ENCODE measurements at regions not wholly inside any gene's neighbourhood (a gene's known extent, or its start where the extent isn't known, plus 50 kb on each side); places are given as distances from the start of the nearest gene placed in this dataset.

DNA sequence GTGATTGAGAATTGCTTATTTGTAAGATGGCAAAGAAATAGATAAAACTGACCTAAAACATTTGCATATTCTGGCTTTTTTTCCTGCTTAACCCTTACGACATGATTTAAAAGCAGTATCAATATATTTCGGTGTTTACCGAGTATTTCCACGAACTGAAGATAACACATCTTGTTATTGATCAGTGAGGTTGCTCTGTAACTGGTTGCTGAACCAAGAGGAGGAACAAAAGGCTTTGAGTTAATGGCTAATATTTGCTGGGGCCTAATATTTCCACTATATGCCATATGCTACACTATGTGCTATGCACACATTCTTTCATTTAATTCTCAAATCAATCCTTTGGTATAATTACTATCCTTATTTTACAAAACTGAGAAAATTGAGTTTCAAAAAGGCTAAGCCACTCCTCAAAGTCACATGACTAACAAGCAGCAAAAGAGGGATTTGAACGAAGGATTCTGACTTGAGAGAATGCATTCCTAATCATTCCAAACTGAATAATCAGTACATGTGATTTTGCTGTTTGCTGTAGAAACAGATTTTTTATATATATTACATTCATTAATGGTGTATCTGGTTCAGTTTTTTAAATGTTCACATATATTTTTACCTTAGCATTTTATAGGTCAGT, 346.0 kb downstream of the USP25 start:
- ATAC-seq: no peak
- no peak for DNase-seq
- intact Hi-C loops (cut with DNase I; ENCODE audit: low total_unique reads) (no loop called here), in situ Hi-C loops (cut with MboI; ENCODE audit: low sequenced_read_pairs in 4 of 4) (loop anchor here in 3 of 4 donors (5.0 to 25.0 kb wide), 3 partner anchors 257 to 512 kb away; no protein-coding TSS in a partner anchor)
- H3K27me3 ChIP-seq: no peaks in the 10 kb centered on the region
- no peaks in the 10 kb centered on the region for H3K9me3 ChIP-seq
- no peak overlapping the region for H3K4me3 ChIP-seq
- H3K4me1 ChIP-seq: peaks cover 0 to under 1% of the 10 kb centered on the region in 2 donors
- TF ChIP-seq POLR2A (IDR thresholded peaks at IDR 0.05): no peak
- TF ChIP-seq, protein P1, sequence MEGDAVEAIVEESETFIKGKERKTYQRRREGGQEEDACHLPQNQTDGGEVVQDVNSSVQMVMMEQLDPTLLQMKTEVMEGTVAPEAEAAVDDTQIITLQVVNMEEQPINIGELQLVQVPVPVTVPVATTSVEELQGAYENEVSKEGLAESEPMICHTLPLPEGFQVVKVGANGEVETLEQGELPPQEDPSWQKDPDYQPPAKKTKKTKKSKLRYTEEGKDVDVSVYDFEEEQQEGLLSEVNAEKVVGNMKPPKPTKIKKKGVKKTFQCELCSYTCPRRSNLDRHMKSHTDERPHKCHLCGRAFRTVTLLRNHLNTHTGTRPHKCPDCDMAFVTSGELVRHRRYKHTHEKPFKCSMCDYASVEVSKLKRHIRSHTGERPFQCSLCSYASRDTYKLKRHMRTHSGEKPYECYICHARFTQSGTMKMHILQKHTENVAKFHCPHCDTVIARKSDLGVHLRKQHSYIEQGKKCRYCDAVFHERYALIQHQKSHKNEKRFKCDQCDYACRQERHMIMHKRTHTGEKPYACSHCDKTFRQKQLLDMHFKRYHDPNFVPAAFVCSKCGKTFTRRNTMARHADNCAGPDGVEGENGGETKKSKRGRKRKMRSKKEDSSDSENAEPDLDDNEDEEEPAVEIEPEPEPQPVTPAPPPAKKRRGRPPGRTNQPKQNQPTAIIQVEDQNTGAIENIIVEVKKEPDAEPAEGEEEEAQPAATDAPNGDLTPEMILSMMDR (IDR thresholded peaks at IDR 0.05 in 4 of 5, conservative IDR thresholded peaks at IDR 0.05 in 1 of 5): no peak
- no peak overlapping the region for H3K27ac ChIP-seq
- no peaks in the 10 kb centered on the region for H3K36me3 ChIP-seq

DNA sequence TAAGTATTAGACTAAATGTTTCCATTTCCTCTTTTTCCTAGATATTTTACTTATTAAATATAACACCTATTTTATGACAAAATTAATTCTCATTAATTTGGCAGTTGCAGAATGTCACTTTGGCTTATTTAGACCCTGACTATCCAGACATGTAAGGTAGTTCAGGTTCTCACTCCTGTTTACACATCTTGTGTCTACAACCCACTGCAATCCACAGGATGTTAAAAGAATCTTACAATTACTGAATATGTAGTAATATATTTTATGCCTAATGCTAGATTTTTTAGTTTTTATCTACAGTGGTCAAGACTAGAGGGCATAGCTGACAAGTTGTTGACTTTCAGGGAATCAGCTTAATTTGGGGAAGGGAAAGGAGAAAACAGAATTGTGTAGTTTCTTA, 346.7 kb downstream of the USP25 start:
- ATAC-seq: no peak

DNA sequence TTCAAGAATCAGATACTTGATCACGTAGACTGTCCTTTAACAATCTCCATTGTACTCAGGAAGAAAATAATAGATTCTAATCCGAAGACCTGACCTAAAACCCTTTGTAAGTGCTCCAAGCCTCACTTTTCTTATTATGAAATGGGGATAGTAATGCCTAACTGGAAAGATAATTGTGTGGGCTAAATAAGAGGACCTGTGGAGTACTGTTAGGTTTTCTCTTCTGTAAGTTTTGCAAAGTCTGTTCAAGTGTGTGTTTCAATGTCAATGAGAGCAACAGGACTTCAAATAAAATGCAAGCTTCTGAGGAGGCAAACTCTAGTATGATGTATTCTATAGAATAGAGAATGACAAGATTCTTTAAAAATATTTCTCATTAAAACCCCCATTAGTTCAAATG, 348.6 kb downstream of the USP25 start:
- Histone ChIP-seq H3K4me1 (peaks cover 0 to 4% of the 10 kb centered on the region in 2 donors), H3K27me3 (no peaks in the 10 kb centered on the region), H3K27ac (no peak overlapping the region), H3K9me3 (no peaks in the 10 kb centered on the region), H3K36me3 (no peaks in the 10 kb centered on the region), H3K4me3 (no peak overlapping the region)
- DNase-seq: no peak
- in situ Hi-C loops (cut with MboI; ENCODE audit: low sequenced_read_pairs in 4 of 4): loop anchor here in 3 of 4 donors (5.0 to 25.0 kb wide), 3 partner anchors 254 to 509 kb away; no protein-coding TSS in a partner anchor
- intact Hi-C loops (cut with DNase I; ENCODE audit: low total_unique reads): no loop called here
- no peak for ATAC-seq
- no peak for TF ChIP-seq POLR2A (IDR thresholded peaks at IDR 0.05)
- TF ChIP-seq, protein P1 (IDR thresholded peaks at IDR 0.05 in 4 of 5, conservative IDR thresholded peaks at IDR 0.05 in 1 of 5): no peak

More for the DNA sequence above, 346.7 kb downstream of the USP25 start:
- no peaks in the 10 kb centered on the region for H3K9me3 ChIP-seq
- no peak overlapping the region for H3K4me3 ChIP-seq
- in situ Hi-C loops (cut with MboI; ENCODE audit: low sequenced_read_pairs in 4 of 4) (loop anchor here in 3 of 4 donors (5.0 to 25.0 kb wide), 3 partner anchors 256 to 511 kb away; no protein-coding TSS in a partner anchor), intact Hi-C loops (cut with DNase I; ENCODE audit: low total_unique reads) (no loop called here)
- no peak overlapping the region for H3K27ac ChIP-seq
- H3K4me1 ChIP-seq: no peaks in the 10 kb centered on the region
- no peak for TF ChIP-seq POLR2A (IDR thresholded peaks at IDR 0.05)
- TF ChIP-seq, protein P1 (IDR thresholded peaks at IDR 0.05 in 4 of 5, conservative IDR thresholded peaks at IDR 0.05 in 1 of 5): no peak
- no peaks in the 10 kb centered on the region for H3K27me3 ChIP-seq
- H3K36me3 ChIP-seq: no peaks in the 10 kb centered on the region
- DNase-seq: no peak

DNA sequence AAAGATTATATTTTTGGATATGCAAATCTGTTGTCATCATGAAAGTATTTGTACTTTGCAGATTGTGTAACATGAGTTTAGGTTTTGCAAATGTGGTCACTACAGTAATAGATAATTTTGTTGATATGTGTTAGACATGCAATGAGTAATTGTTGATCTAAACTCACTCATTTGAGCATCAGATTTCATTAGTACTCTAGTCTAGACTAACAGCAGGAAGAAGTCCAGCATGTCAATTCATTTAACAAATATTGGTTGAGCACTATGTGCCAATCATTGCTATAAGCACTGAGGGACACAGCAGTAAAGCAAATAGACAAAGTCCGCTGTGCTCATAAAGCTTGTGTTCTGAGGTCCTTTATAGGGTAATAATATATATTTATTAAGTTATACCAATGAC, 350.0 kb downstream of the USP25 start:
- Histone ChIP-seq H3K4me3 (no peak overlapping the region), H3K27me3 (no peaks in the 10 kb centered on the region), H3K27ac (no peak overlapping the region), H3K9me3 (no peaks in the 10 kb centered on the region), H3K36me3 (no peaks in the 10 kb centered on the region), H3K4me1 (peaks cover 3 to 4% of the 10 kb centered on the region in 2 donors)
- DNase-seq: no peak
- ATAC-seq: no peak
- in situ Hi-C loops (cut with MboI; ENCODE audit: low sequenced_read_pairs in 4 of 4): loop anchor here (5.0 to 25.0 kb wide), 7 partner anchors 115 to 507 kb away; no protein-coding TSS in a partner anchor
- TF ChIP-seq, protein P1 (IDR thresholded peaks at IDR 0.05 in 4 of 5, conservative IDR thresholded peaks at IDR 0.05 in 1 of 5): no peak
- TF ChIP-seq POLR2A (IDR thresholded peaks at IDR 0.05): no peak
- intact Hi-C loops (cut with DNase I; ENCODE audit: low total_unique reads): loop anchor here (10.0 kb wide), 3 partner anchors 345 to 965 kb away; partner anchors contain the start of gene USP25

Data from gastrocnemius medialis (tissue), 4 donors.